GM18867 (cell line): ENCODE measurements at regions not wholly inside any gene's neighbourhood (a gene's known extent, or its start where the extent isn't known, plus 50 kb on each side); places are given as distances from the start of the nearest gene placed in this dataset.

Experiments used
- ATAC-seq: cut with Tn5 transposase; IDR thresholded peaks from one replicate; pipeline ENCODE4 v1.9.1; 2021; ENCODE audit warnings: mild to moderate bottlenecking, moderate library complexity; ENCODE audit not compliant: unreplicated experiment

GRCh38 chr12:105832021-105832420, 306.7 kb downstream of the NUAK1 start:
- ATAC-seq: no peak

DNA sequence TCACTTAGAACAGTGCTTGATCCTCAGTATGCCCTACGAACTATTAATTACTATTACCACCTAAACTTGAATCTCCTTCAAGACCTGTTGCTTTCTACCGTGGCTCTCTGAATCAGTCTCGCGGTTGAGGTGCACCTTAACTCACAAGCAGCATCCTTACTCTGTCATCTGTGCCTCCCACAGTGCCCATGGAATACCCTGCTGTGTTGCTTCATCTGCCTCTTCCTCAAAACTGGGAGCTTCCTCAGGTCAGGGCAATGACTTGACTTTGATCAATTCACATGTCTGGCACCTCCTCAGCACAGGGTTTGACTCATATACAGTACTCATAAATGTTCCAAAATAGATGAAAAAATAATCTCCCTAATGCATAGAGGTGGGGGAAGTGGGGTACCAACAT, 305.9 kb downstream of the NUAK1 start:
- ATAC-seq: no peak

DNA sequence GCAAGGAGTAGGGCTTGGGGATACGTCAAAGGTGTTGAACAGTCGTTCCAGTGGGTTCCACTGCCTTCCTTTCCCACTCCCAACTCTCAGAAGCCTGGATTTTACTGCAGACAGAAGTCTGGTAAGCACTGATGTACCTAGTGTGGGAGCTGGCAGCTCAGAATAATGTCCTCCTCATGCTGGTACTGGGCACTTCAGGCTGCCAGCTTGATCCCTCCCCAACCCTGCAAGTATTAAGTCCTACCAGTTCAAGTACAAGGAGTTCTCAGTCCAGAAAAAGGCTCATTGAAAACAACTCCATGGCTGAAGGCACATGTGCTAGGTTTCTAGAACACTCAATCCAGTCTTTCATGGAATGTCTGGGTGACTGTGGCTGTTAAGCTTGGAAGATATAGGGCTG, 304.3 kb downstream of the NUAK1 start:
- ATAC-seq: no peak

DNA sequence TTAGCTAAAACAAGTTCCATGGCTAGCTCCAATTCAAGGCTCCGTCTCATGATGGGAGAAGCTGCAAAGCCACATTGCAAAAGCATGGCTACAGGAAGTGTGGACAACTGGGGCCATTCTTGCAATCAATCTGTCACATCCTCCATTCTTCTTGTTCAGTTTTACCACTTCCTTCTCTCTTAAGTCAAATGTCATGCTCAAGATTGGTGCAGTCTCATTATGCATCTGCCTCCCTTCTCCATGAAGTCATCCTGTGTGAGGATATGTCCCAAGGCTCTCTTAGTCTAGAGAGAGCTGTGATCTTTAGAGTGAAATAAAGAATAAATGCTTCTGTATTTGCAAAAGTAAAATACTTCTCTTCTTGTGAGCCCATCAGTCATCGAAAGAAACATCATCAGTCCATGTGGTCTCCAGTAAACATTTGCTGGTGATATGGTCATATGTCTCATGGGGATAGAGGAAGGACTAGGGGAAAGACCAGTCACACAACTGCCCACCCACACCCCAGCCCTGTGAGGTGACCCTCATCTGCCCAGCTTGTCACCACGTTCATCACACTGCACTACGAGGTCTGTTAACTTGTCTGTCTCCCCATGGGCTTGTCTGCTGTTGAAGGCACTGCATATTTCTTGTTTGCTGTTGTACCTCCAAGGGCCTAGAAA, 303.0 kb downstream of the NUAK1 start:
- no peak for ATAC-seq

DNA sequence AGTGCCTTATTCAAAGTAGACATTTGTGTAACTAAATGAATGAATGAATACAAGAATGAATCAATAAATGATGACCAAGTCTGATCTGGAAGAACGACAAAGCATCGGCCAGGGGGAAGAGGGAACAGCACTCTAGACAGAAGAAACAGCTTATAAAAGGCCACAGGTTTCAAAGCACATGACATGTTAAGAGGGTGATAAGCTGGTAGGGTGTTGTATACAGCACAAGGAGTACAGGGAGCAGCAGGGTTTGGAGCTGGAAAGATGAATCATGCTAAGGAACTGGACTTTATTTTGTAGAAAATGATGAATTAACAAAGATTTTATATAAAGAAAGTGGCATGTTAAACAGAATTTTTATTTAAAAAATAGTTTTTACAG, 302.5 kb downstream of the NUAK1 start:
- ATAC-seq: no peak

- no peak for ATAC-seq
Observed at GRCh38 chr12:105839629-105840127, 299.1 kb downstream of the NUAK1 start.

- ATAC-seq: no peak
Observed at GRCh38 chr12:105840384-105840783, 298.4 kb downstream of the NUAK1 start.

- no peak for ATAC-seq
Observed at GRCh38 chr12:105841840-105842239, 296.9 kb downstream of the NUAK1 start.

- ATAC-seq: no peak
Observed at GRCh38 chr12:105843561-105843960, 295.2 kb downstream of the NUAK1 start.

DNA sequence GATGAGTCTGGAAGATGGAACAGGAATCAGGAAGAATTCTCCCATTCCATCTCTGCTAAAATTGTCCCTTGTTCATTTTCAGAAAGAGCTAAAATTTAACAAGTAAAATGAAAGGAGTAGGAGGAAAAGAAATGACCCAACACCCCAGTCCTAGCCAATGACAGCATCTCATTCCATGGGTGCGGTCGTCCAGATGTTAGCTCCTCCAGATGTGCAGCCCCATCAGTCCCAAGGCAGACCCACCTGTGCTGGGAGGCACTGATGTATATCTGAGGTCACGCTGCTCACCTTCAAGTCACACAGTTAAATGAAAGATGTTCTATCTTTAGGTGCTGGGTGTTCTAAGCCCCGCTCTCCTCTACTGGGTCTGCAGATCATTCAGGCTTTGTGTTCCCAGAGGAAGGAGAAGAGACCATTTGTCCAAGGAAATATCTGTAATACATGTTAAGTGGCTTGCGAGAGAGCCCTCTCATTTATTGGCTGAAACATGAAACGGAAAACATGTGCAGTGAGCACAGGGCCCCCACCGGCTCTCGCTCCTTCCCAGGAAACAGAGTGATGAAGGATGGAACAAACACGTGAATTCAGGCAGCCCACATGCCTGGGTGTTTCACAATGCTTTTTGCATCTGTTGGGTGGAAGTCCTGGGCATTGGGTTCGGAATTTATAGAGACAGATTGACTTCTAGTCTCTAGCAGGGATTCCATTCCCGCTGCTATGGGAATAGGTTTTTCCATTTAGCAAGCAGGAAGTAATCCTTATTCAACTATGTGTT, 294.6 kb downstream of the NUAK1 start:
- ATAC-seq: no peak

- no peak for ATAC-seq
Observed at GRCh38 chr12:105846331-105846730, 292.4 kb downstream of the NUAK1 start.

DNA sequence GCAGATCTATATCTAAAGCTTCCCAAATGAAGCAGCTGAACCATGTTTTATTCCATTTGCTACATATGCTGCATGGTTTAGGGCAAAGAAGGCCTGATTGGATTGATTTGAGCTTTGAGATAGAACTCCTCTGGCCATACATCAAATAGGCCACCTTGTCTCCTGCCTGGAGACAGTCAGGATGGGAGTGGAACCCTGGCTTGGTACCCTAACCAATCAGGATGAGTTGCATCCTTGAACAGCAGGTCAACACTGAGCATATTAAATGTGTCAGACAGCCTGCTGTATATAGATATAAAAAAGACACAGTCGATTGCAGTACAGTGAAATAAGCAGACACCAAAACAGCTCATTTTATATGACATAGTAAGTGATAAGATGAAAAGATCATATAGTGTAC, 291.7 kb downstream of the NUAK1 start:
- ATAC-seq: no peak

DNA sequence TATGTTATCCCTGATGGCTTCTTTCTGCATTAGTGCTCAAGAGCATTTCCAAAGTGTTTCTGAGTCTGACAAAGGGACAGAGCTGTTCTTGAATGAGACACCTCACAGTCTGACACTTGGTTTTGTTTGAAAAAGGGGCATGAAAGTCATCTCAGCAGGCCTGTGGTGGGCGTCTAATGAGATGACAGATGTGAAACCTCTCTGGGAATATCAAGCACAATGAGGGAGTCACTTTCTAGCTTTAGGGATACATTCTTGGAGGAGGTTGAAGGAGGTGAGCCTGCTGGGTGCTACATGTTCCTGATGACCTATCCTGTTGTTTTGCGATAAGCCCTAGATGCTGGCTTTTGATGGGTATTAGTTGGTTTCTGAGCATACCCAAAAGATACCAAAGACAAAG, 290.5 kb downstream of the NUAK1 start:
- ATAC-seq: no peak

DNA sequence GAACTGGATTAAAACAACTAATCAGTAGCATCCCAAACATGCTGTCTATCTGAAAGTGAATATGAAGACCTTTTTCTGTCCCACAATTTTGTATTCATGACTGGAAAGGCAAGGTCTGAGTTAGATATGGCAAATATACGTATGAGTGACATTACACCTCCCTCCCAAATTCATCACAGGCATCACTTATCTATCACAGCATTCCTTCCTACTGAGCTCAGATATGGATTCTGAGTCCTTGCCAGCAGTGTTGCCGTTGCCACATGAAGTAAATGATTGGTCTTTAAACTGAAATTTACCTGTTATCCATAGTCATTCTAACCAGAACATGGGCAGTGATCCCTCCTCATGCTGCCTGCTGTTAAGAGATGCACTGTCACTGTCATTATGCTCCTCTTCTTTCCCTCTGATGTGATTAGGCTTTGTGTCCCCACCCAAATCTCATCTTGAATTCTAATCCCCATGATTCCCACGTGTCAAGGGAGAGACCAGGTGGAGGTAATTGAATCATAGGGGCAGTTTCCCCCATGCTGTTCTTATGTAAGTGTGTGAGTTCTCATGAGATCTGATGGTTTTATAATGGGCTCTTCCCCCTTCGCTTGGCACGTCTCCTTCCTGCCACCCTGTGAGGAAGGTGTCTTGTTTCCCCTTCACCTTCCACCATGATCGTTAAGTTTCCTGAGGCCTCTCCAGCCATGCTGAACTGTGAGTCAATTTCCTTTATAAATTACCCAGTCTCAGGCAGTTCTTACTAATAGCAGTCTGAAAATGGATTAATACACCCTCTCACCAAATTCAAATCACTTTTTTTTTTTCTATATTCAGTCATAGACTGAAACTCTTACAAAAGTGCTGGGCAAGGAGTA, 288.4 kb downstream of the NUAK1 start:
- ATAC-seq: no peak

DNA sequence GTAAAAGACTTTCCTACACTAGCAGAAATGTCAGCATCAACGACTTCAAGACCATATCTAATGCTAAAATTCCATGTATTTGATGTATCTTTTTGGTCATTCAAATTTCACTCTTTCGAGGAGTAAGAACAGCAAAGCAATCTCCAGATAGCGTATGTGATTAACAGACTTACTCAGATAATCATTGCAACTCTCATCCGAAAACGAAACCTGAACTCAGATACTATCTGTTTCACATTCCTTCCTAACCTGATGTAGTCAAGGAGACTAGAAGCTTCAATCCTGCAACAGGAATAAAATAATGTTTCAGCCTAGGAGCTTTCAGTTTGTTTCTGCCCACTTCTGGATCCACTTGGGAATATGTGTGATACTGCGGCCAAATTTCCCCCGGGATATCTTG, 286.3 kb downstream of the NUAK1 start:
- no peak for ATAC-seq

DNA sequence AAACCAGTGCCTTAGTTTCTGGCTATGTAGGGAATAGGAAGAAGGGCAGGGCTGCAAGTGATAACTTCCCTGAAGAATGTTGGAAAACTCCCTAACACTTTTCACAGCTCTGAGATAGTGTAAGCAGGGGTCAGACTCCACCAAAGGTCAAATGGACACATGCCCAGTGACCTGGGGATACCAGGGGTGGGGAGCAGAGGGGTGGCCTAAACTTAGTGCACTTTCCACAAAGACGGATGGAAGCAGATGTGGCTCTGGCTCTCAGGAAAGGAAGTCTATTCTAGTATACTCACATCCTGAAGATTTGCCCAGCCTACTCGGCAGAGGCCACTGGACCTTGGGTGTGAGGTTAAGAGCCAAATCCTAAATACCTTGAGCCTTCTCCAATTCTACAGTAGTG, 285.8 kb downstream of the NUAK1 start:
- ATAC-seq: no peak

DNA sequence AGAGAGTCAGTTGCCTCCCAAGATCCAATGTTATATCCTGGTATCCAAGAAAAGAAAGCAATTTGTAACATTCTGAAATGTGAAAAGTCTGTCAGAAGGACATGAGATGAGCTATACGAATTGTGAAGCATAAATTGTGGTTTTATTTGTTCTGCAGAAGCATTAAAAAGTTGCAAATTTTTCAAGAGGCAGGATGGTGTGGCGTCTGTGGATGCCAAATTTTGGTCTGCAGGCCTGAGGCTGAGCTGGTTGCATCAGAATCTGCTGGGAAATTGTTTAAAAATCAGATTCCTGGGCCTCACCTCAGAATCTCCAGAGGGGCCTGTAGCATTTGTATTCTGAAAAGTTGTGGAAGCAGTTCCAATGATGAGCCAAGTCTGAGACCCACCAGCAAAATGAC, 284.7 kb downstream of the NUAK1 start:
- ATAC-seq: no peak

DNA sequence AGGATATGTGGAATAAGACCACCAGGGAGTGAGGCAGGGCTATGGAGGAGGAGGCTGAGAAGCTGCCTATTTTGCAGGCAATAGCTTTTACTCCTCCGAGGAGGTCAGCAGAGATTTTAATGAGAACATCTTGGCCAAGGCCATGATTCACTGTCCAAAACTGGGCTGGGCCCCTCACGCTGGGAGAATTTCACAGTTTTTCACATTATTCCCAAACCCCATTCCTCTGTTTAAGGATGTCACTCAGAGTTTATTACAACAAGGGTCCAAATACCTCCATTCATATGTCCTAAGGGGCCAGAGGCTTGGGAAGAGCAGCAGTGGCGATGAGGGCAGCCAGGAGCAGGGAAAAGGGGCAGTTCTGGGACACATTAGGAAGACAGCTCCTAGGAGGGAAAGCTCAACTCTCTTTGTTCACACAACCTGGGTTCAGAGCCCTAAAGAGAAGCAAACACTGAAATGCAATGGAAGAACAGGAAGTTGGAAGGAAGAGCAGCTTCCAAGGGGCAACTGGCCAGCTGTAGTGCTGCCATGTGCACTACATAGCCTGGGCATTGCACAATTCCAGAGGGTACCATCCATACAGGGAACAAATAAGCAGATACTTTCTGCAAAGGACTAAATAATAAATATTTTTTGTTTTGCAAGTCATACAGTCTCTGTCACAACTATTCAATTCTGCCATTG, 283.2 kb downstream of the NUAK1 start:
- no peak for ATAC-seq

GRCh38 chr12:105856048-105856405, 282.7 kb downstream of the NUAK1 start:
- ATAC-seq: no peak

DNA sequence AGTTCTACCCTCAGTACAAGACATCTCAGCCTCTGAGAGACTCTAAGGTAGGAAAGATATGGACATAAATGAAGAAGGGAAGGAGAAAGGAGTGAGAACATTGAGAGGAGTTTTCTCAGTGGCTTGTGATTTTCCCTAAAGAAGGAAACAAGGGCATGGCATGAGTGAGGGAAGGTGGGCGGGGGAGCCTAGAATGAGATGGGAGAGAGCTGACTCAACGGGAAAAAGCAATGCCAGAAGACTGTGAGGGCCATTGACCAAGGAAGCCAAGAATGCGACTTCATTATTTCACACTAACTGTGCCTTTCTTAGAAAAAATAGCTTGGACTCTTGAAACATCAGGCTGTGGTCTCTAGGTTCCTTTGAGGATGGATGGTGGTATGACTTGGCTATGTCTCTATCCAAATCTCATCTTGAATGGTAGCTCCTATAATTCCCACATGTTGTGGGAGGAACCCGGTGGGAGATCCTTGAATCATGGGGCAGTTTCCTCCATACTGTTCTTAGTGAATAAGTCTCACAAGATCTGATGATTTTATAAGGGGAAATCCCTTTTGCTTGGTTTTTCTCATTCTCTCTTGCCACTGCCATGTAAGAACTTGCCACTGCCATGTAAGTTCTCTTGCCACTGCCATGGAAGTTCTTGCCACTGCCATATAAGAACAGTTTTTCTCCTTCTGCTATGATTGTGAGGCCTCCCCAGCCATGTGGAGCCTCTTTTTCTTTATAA, 279.6 kb downstream of the NUAK1 start:
- ATAC-seq: no peak
